ENCODE measurements at regions not wholly inside any gene's neighbourhood (a gene's known extent, or its start where the extent isn't known, plus 50 kb on each side); places are given as distances from the start of the nearest gene placed in this dataset.
A peak's percentile ranks its signal among the peaks of the same experiment; 100 is the strongest.

- no peak overlapping the region for H3K27ac Mint-ChIP-seq
Measured at GRCh38 chr14:100988011-100988410, 84.5 kb upstream of the RTL1 start.

GRCh38 chr14:100988411-100988900 lies 84.9 kb upstream of the RTL1 start:
- ATAC-seq (replicated peaks in 1 of 2) (no peak), DNase-seq (no peak)
- Mint-ChIP-seq H3K4me1 (ENCODE audit: low read depth) (peaks cover 4% of the 10 kb centered on the region), H3K36me3 (ENCODE audit: insufficient read depth in 2 of 2) (no peaks in the 10 kb centered on the region), H3K27ac (no peak overlapping the region), H3K9me3 (no peaks in the 10 kb centered on the region), H3K4me3 (no peak overlapping the region), H3K27me3 (ENCODE audit: low read depth) (peaks cover 5% of the 10 kb centered on the region)

More at GRCh38 chr14:100988011-100988410, 84.5 kb upstream of the RTL1 start:
- Mint-ChIP-seq H3K9me3 (no peaks in the 10 kb centered on the region), H3K27me3 (ENCODE audit: low read depth) (peaks cover 5% of the 10 kb centered on the region), H3K36me3 (ENCODE audit: insufficient read depth in 2 of 2) (no peaks in the 10 kb centered on the region), H3K4me3 (no peak overlapping the region), H3K4me1 (ENCODE audit: low read depth) (peaks cover 4% of the 10 kb centered on the region)
- ATAC-seq (replicated peaks in 1 of 2): no peak
- DNase-seq: no peak

- ATAC-seq (replicated peaks in 1 of 2): no peak
- Mint-ChIP-seq H3K4me3 (no peak overlapping the region), H3K27ac (no peak overlapping the region), H3K36me3 (ENCODE audit: insufficient read depth in 2 of 2) (no peaks in the 10 kb centered on the region), H3K9me3 (no peaks in the 10 kb centered on the region), H3K27me3 (ENCODE audit: low read depth) (peaks cover 5% of the 10 kb centered on the region), H3K4me1 (ENCODE audit: low read depth) (peaks cover 4% of the 10 kb centered on the region)
- no peak for DNase-seq
Measured at GRCh38 chr14:100988956-100989355, 85.4 kb upstream of the RTL1 start.

GRCh38 chr14:100989924-100990323 lies 86.4 kb upstream of the RTL1 start:
- peaks cover 5% of the 10 kb centered on the region for H3K27me3 Mint-ChIP-seq (ENCODE audit: low read depth)
- no peak for ATAC-seq (replicated peaks in 1 of 2)
- no peak overlapping the region for H3K4me3 Mint-ChIP-seq
- no peak for DNase-seq
- peaks cover 4% of the 10 kb centered on the region for H3K4me1 Mint-ChIP-seq (ENCODE audit: low read depth)
- no peaks in the 10 kb centered on the region for H3K9me3 Mint-ChIP-seq
- no peak overlapping the region for H3K27ac Mint-ChIP-seq
- no peaks in the 10 kb centered on the region for H3K36me3 Mint-ChIP-seq (ENCODE audit: insufficient read depth in 2 of 2)

GRCh38 chr14:100994082-100994481 lies 90.6 kb upstream of the RTL1 start:
- H3K9me3 Mint-ChIP-seq: no peaks in the 10 kb centered on the region
- DNase-seq (no peak), ATAC-seq (replicated peaks in 1 of 2) (no peak)
- peaks cover 27% of the 10 kb centered on the region for H3K27me3 Mint-ChIP-seq (ENCODE audit: low read depth)
- H3K27ac Mint-ChIP-seq: no peak overlapping the region
- H3K36me3 Mint-ChIP-seq (ENCODE audit: insufficient read depth in 2 of 2): no peaks in the 10 kb centered on the region
- H3K4me1 Mint-ChIP-seq (ENCODE audit: low read depth): no peaks in the 10 kb centered on the region
- no peak overlapping the region for H3K4me3 Mint-ChIP-seq

GRCh38 chr14:100994756-100995330 lies 91.3 kb upstream of the RTL1 start:
- Mint-ChIP-seq H3K27ac (no peak overlapping the region), H3K27me3 (ENCODE audit: low read depth) (peaks cover 27% of the 10 kb centered on the region), H3K36me3 (ENCODE audit: insufficient read depth in 2 of 2) (no peaks in the 10 kb centered on the region), H3K4me1 (ENCODE audit: low read depth) (no peaks in the 10 kb centered on the region), H3K4me3 (no peak overlapping the region), H3K9me3 (no peaks in the 10 kb centered on the region)
- no peak for DNase-seq
- no peak for ATAC-seq (replicated peaks in 1 of 2)

GRCh38 chr14:101000711-101001250 lies 97.3 kb upstream of the RTL1 start:
- peaks cover 38% of the 10 kb centered on the region for H3K27me3 Mint-ChIP-seq (ENCODE audit: low read depth)
- H3K4me1 Mint-ChIP-seq (ENCODE audit: low read depth): no peaks in the 10 kb centered on the region
- H3K9me3 Mint-ChIP-seq: peaks cover 3% of the 10 kb centered on the region in 2 donors
- ATAC-seq (replicated peaks in 1 of 2) (no peak), DNase-seq (no peak)
- no peak overlapping the region for H3K27ac Mint-ChIP-seq
- H3K4me3 Mint-ChIP-seq: no peak overlapping the region
- H3K36me3 Mint-ChIP-seq (ENCODE audit: insufficient read depth in 2 of 2): no peaks in the 10 kb centered on the region

GRCh38 chr14:101001311-101002069 lies 98.0 kb upstream of the RTL1 start:
- Mint-ChIP-seq H3K4me1 (ENCODE audit: low read depth) (no peaks in the 10 kb centered on the region), H3K4me3 (no peak overlapping the region), H3K27ac (no peak overlapping the region), H3K9me3 (peaks cover 3% of the 10 kb centered on the region in 2 donors), H3K36me3 (ENCODE audit: insufficient read depth in 2 of 2) (no peaks in the 10 kb centered on the region), H3K27me3 (ENCODE audit: low read depth) (peaks cover 36% of the 10 kb centered on the region)
- no peak for DNase-seq
- ATAC-seq (replicated peaks in 1 of 2): peak in 1 of 2 donors; percentile 69

- Mint-ChIP-seq H3K27ac (no peak overlapping the region), H3K9me3 (peaks cover 3% of the 10 kb centered on the region in 2 donors), H3K36me3 (ENCODE audit: insufficient read depth in 2 of 2) (no peaks in the 10 kb centered on the region), H3K4me3 (no peak overlapping the region), H3K27me3 (ENCODE audit: low read depth) (peaks cover 34% of the 10 kb centered on the region), H3K4me1 (ENCODE audit: low read depth) (no peaks in the 10 kb centered on the region)
- DNase-seq (no peak), ATAC-seq (replicated peaks in 1 of 2) (no peak)
Measured at GRCh38 chr14:101002738-101003137, 99.2 kb upstream of the RTL1 start.

GRCh38 chr14:101004176-101004575 lies 100.7 kb upstream of the RTL1 start:
- DNase-seq (no peak), ATAC-seq (replicated peaks in 1 of 2) (no peak)
- Mint-ChIP-seq H3K36me3 (ENCODE audit: insufficient read depth in 2 of 2) (no peaks in the 10 kb centered on the region), H3K27me3 (ENCODE audit: low read depth) (peaks cover 23% of the 10 kb centered on the region), H3K4me3 (no peak overlapping the region), H3K9me3 (peaks cover 3% of the 10 kb centered on the region in 2 donors), H3K27ac (no peak overlapping the region), H3K4me1 (ENCODE audit: low read depth) (no peaks in the 10 kb centered on the region)

GRCh38 chr14:101004954-101005353 lies 101.4 kb upstream of the RTL1 start:
- H3K27me3 Mint-ChIP-seq (ENCODE audit: low read depth): peaks cover 23% of the 10 kb centered on the region
- ATAC-seq (replicated peaks in 1 of 2) (no peak), DNase-seq (no peak)
- H3K27ac Mint-ChIP-seq: no peak overlapping the region
- peaks cover 3% of the 10 kb centered on the region in 2 donors for H3K9me3 Mint-ChIP-seq
- no peaks in the 10 kb centered on the region for H3K4me1 Mint-ChIP-seq (ENCODE audit: low read depth)
- no peaks in the 10 kb centered on the region for H3K36me3 Mint-ChIP-seq (ENCODE audit: insufficient read depth in 2 of 2)
- H3K4me3 Mint-ChIP-seq: no peak overlapping the region

GRCh38 chr14:101005447-101005846 lies 101.9 kb upstream of the RTL1 start:
- no peak overlapping the region for H3K27ac Mint-ChIP-seq
- ATAC-seq (replicated peaks in 1 of 2): no peak
- no peak overlapping the region for H3K4me3 Mint-ChIP-seq
- H3K9me3 Mint-ChIP-seq: peaks cover 3% of the 10 kb centered on the region in 2 donors
- H3K4me1 Mint-ChIP-seq (ENCODE audit: low read depth): no peaks in the 10 kb centered on the region
- DNase-seq: no peak
- H3K36me3 Mint-ChIP-seq (ENCODE audit: insufficient read depth in 2 of 2): no peaks in the 10 kb centered on the region
- peaks cover 22% of the 10 kb centered on the region for H3K27me3 Mint-ChIP-seq (ENCODE audit: low read depth)

GRCh38 chr14:101006008-101006407 lies 102.5 kb upstream of the RTL1 start:
- H3K4me1 Mint-ChIP-seq (ENCODE audit: low read depth): no peaks in the 10 kb centered on the region
- DNase-seq (no peak), ATAC-seq (replicated peaks in 1 of 2) (no peak)
- no peaks in the 10 kb centered on the region for H3K36me3 Mint-ChIP-seq (ENCODE audit: insufficient read depth in 2 of 2)
- no peak overlapping the region for H3K4me3 Mint-ChIP-seq
- H3K27ac Mint-ChIP-seq: no peak overlapping the region
- no peaks in the 10 kb centered on the region for H3K9me3 Mint-ChIP-seq
- H3K27me3 Mint-ChIP-seq (ENCODE audit: low read depth): peaks cover 18% of the 10 kb centered on the region

Measured in activated T-cell treated with anti-CD3 and anti-CD28 coated beads, Interleukin-2, amount 50 U/mL, for 72 hours (primary cell).